ENCODE measurements at regions not wholly inside any gene's neighbourhood (a gene's known extent, or its start where the extent isn't known, plus 50 kb on each side); places are given as distances from the start of the nearest gene placed in this dataset.

- Histone ChIP-seq H3K4me1 (ENCODE audit: control insufficient read depth, insufficient read depth, low read length) (no peaks in the 10 kb centered on the region), H3K36me3 (ENCODE audit: control insufficient read depth in 2 of 2, insufficient read depth in 1 of 2, low read length in 2 of 2) (no peaks in the 10 kb centered on the region), H3K9me3 (ENCODE audit: control insufficient read depth, insufficient read depth, low read depth, low read length) (no peaks in the 10 kb centered on the region), H3K4me3 (ENCODE audit: low read depth, low read length) (no peak overlapping the region), H3K27ac (ENCODE audit: extremely low read depth, low read depth, low read length) (no peak overlapping the region)
- ChIA-PET POLR2A (no interaction called here), CTCF (no interaction called here)
- no peak for TF ChIP-seq ZSCAN18 (tag by site-specific recombination; IDR thresholded peaks at IDR 0.05)
- TF ChIP-seq ZNF555 (tag by site-specific recombination; conservative IDR thresholded peaks at IDR 0.05) = no peak
- TF ChIP-seq ZNF626 (tag by site-specific recombination; IDR thresholded peaks at IDR 0.05) = no peak
- no peak for TF ChIP-seq ZNF132 (tag by site-specific recombination; IDR thresholded peaks at IDR 0.05; ENCODE audit: borderline replicate concordance)
- TF ChIP-seq ZNF19 (tag by site-specific recombination; IDR thresholded peaks at IDR 0.05; ENCODE audit: low read depth) = no peak
- TF ChIP-seq MEIS1 (CRISPR knock-in tag; IDR thresholded peaks at IDR 0.05; ENCODE audit: borderline replicate concordance) = no peak
- TF ChIP-seq ZNF341 (tag by site-specific recombination; IDR thresholded peaks at IDR 0.05; ENCODE audit: low read depth) = no peak
- no peak for TF ChIP-seq PRDM6 (tag by site-specific recombination; IDR thresholded peaks at IDR 0.05)
- no peak for TF ChIP-seq ZNF571 (tag by site-specific recombination; IDR thresholded peaks at IDR 0.05)
- no peak for TF ChIP-seq ZNF302 (tag by site-specific recombination; IDR thresholded peaks at IDR 0.05; ENCODE audit: low read depth)
- TF ChIP-seq ZFP69B (tag by site-specific recombination; IDR thresholded peaks at IDR 0.05) = no peak
- TF ChIP-seq ZNF707 (tag by site-specific recombination; IDR thresholded peaks at IDR 0.05) = no peak
- TF ChIP-seq ZNF501 (tag by site-specific recombination; IDR thresholded peaks at IDR 0.05) = no peak
- no peak for TF ChIP-seq KLF1 (tag by site-specific recombination; IDR thresholded peaks at IDR 0.05)
Measured at GRCh38 chr10:28186887-28187578, 115.8 kb downstream of the MPP7 start.

- ChIA-PET CTCF (no interaction called here), POLR2A (no interaction called here)
- Histone ChIP-seq H3K9me3 (ENCODE audit: control insufficient read depth, insufficient read depth, low read depth, low read length) (no peaks in the 10 kb centered on the region), H3K4me1 (ENCODE audit: control insufficient read depth, insufficient read depth, low read length) (no peaks in the 10 kb centered on the region; the same call in 1 of the 2 replicates), H3K36me3 (ENCODE audit: control insufficient read depth in 2 of 2, insufficient read depth in 1 of 2, low read length in 2 of 2) (no peaks in the 10 kb centered on the region), H3K27ac (ENCODE audit: extremely low read depth, low read depth, low read length) (no peak overlapping the region), H3K4me3 (ENCODE audit: low read depth, low read length) (no peak overlapping the region)
- TF ChIP-seq MZF1 (tag by site-specific recombination; IDR thresholded peaks at IDR 0.05; ENCODE audit: borderline replicate concordance) (no peak), EGR2 (tag by site-specific recombination; IDR thresholded peaks at IDR 0.05; ENCODE audit: low read depth) (no peak), ZBTB49 (tag by site-specific recombination; IDR thresholded peaks at IDR 0.05; ENCODE audit: low read depth) (no peak), ZNF394 (tag by site-specific recombination; IDR thresholded peaks at IDR 0.05; ENCODE audit: borderline replicate concordance) (no peak), ZNF311 (tag by site-specific recombination; IDR thresholded peaks at IDR 0.05; ENCODE audit: borderline replicate concordance) (no peak), ZNF580 (tag by site-specific recombination; IDR thresholded peaks at IDR 0.05) (no peak), ZBTB44 (tag by site-specific recombination; IDR thresholded peaks at IDR 0.05) (no peak)
Measured at GRCh38 chr10:28186461-28186860, 116.4 kb downstream of the MPP7 start.
